Gastroesophageal sphincter (tissue), 4 donors: ENCODE measurements at regions not wholly inside any gene's neighbourhood (a gene's known extent, or its start where the extent isn't known, plus 50 kb on each side); places are given as distances from the start of the nearest gene placed in this dataset.

Experiments used
- ATAC-seq: fragments of 150-250 bp; one replicate; pipeline ENCODE4 v1.9.1; 2016; ENCODE audit warnings: mild to moderate bottlenecking, moderate library complexity
- H3K27ac ChIP-seq, 4 donors: fragments of 200-600 bp; sonication (generic) in 3 of 4; 1 replicate in 3 of 4; 2 replicates in 1 of 4; pipeline ENCODE4 v1.5.1; 2016 to 2019
- H3K27me3 ChIP-seq: fragments of 200-600 bp; sonication (generic); one replicate; pipeline ENCODE4 v1.5.1; 2019
- H3K36me3 ChIP-seq, 2 donors: fragments of 200-600 bp; sonication (generic); one replicate each; pipeline ENCODE4 v1.5.1; 2019; ENCODE audit warnings: control low read depth in 1 of 2
- H3K4me1 ChIP-seq, 3 donors: fragments of 200-600 bp; sonication (generic); 1 replicate in 2 of 3; 2 replicates in 1 of 3; pipeline ENCODE4 v1.5.1; 2016 to 2019; ENCODE audit warnings: control low read depth in 2 of 3
- H3K4me3 ChIP-seq, 2 donors: fragments of 200-600 bp; sonication (generic); one replicate each; pipeline ENCODE4 v1.5.1; 2019; ENCODE audit warnings: mild to moderate bottlenecking in 1 of 2, moderate library complexity in 1 of 2
- H3K9me3 ChIP-seq, 3 donors: fragments of 200-600 bp; sonication (generic); one replicate each; pipeline ENCODE4 v1.5.1; 2017 to 2019; ENCODE audit warnings: control low read depth in 2 of 3
- CTCF ChIP-seq, 4 experiments: fragments of 200-600 bp in 2 of 4; fragments of 450-650 bp in 2 of 4; sonication (generic) in 1 of 4; IDR thresholded peaks; one replicate each; pipeline ENCODE4 v1.5.1; 2017 to 2019; ENCODE audit warnings: antibody characterized with exemption in 4 of 4, mild to moderate bottlenecking in 2 of 4, moderate library complexity in 2 of 4
- EP300 ChIP-seq: sonication (generic); formaldehyde crosslinking; IDR thresholded peaks from one replicate; pipeline ENCODE4 v1.6.1; 2017; ENCODE audit warnings: antibody characterized with exemption, mild to moderate bottlenecking
- POLR2A ChIP-seq, 2 donors: fragments of 450-650 bp; IDR thresholded peaks; one replicate each; pipeline ENCODE4 v1.6.1; 2017; ENCODE audit warnings: antibody characterized with exemption in 2 of 2, mild to moderate bottlenecking in 2 of 2, moderate library complexity in 1 of 2
- POLR2AphosphoS5 ChIP-seq: sonication (generic); formaldehyde crosslinking; IDR thresholded peaks from one replicate; pipeline ENCODE4 v1.6.1; 2017; ENCODE audit warnings: antibody characterized with exemption
- WGBS, 2 donors: methylation state at CpG; one replicate each; pipeline ENCODE4 v1.1.5; 2018; ENCODE audit warnings: low coverage in 1 of 2; 5-methylcytosine and 5-hydroxymethylcytosine counted together

- H3K9me3 ChIP-seq: no peaks in the 10 kb centered on the region
- H3K27me3 ChIP-seq: no peaks in the 10 kb centered on the region
- no peak overlapping the region for H3K4me3 ChIP-seq
- WGBS, 2 donors: 13 to 16% methylated on average over 1 of the region's 1 CpG
- no peak for ATAC-seq
- H3K4me1 ChIP-seq: peaks cover 0 to 17% (median 0%) of the 10 kb centered on the region in 3 donors
- no peak for TF ChIP-seq POLR2AphosphoS5
- no peak for TF ChIP-seq POLR2A (IDR thresholded peaks at IDR 0.05)
- TF ChIP-seq EP300: no peak
- no peak for TF ChIP-seq CTCF (IDR thresholded peaks at IDR 0.05)
- no peaks in the 10 kb centered on the region for H3K36me3 ChIP-seq
- H3K27ac ChIP-seq: no peak overlapping the region
These were observed 192.4 kb upstream of the PUM3 start for GRCh38 chr9:3036333-3036700.

DNA sequence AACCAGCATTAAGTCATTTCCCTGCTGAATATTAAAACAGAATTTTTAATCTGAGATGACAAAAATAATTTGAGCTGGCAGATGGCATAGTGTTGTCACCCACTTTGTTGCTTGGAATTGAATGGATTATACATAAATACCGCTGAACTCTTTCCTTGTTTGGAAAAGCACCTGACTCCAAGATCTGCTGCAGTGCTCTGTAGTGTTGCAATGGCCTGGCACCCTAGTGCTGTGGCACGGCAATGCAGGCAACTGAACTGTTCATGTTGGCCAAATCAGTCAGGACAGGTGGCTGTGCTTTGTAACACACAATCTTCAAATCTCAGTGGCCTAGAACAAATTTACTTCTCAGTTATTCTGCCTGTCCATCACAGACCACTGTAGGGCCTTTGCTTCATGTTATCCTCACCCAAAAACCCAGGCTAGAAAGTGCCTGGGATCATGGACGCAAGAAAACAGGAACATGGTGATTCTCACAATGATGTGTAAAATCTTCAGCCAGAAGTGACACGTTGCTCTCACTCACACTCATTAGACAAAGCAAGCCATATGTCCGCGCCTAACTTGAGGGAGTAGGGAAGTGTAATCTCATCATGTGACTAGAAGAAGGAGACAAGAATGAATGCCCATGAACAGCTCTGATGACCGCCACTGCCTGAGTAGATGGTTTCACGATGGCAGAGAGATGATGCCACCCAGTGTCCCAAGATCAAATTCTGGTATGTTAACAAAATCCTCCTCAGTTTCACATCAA is 191.9 kb upstream of the PUM3 start:
- H3K27ac ChIP-seq: peak overlapping the region in 1 of 4 donors; percentile 5
- WGBS, 2 donors: 74 to 80% methylated on average over 2 to 5 of the region's 8 CpGs
- peaks cover 0 to 17% (median 0%) of the 10 kb centered on the region in 3 donors for H3K4me1 ChIP-seq
- TF ChIP-seq EP300: no peak
- TF ChIP-seq CTCF (IDR thresholded peaks at IDR 0.05): no peak
- no peak for TF ChIP-seq POLR2A (IDR thresholded peaks at IDR 0.05)
- TF ChIP-seq POLR2AphosphoS5: no peak
- H3K36me3 ChIP-seq: no peaks in the 10 kb centered on the region
- no peaks in the 10 kb centered on the region for H3K27me3 ChIP-seq
- H3K9me3 ChIP-seq: no peaks in the 10 kb centered on the region
- ATAC-seq: no peak
- H3K4me3 ChIP-seq: no peak overlapping the region

- TF ChIP-seq CTCF (IDR thresholded peaks at IDR 0.05) (no peak), POLR2AphosphoS5 (no peak), POLR2A (IDR thresholded peaks at IDR 0.05) (no peak), EP300 (no peak)
- WGBS, 2 donors: 80 to 100% methylated on average over 1 of the region's 4 CpGs
- ATAC-seq: no peak
- no peak overlapping the region for H3K27ac ChIP-seq
- peaks cover 0 to 27% (median 2%) of the 10 kb centered on the region in 3 donors for H3K4me1 ChIP-seq
- H3K4me3 ChIP-seq: no peak overlapping the region
- H3K27me3 ChIP-seq: no peaks in the 10 kb centered on the region
- H3K36me3 ChIP-seq: no peaks in the 10 kb centered on the region
- no peaks in the 10 kb centered on the region for H3K9me3 ChIP-seq
These were observed 189.0 kb upstream of the PUM3 start for GRCh38 chr9:3032898-3033297.

DNA sequence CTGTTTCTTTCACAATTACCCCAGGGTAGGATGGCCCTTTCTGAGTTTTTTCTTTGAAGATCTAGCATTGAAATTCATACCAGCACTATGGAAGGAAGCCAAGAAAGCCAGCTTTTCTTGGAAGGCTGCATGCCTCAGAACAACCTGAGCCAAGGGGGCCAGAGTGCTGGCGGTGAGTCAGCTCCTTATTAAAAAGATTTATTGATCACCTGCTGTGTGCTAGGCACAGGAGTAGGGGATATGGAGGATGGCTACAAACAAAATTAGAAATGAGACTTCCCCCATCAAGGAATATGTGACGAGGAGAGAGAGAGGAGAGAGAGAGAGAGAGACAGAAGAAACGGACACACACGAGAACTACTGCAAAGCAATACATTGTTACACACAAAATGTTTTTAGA is 184.6 kb upstream of the PUM3 start:
- H3K4me3 ChIP-seq: no peak overlapping the region
- no peak overlapping the region for H3K27ac ChIP-seq
- no peaks in the 10 kb centered on the region for H3K36me3 ChIP-seq
- 34 to 51% methylated on average over 3 to 4 of the region's 4 CpGs for WGBS, 2 donors
- no peaks in the 10 kb centered on the region for H3K9me3 ChIP-seq
- peaks cover 0 to 10% (median 2%) of the 10 kb centered on the region in 3 donors for H3K4me1 ChIP-seq
- H3K27me3 ChIP-seq: no peaks in the 10 kb centered on the region
- ATAC-seq: no peak
- no peak for TF ChIP-seq POLR2AphosphoS5
- TF ChIP-seq EP300: no peak
- TF ChIP-seq CTCF (IDR thresholded peaks at IDR 0.05): no peak
- no peak for TF ChIP-seq POLR2A (IDR thresholded peaks at IDR 0.05)

- ATAC-seq: no peak
- WGBS, 2 donors: 29 to 53% methylated on average over 3 of the region's 3 CpGs
- Histone ChIP-seq H3K27ac (no peak overlapping the region), H3K36me3 (no peaks in the 10 kb centered on the region), H3K27me3 (no peaks in the 10 kb centered on the region), H3K4me3 (no peak overlapping the region), H3K9me3 (no peaks in the 10 kb centered on the region), H3K4me1 (peaks cover 0 to 10% (median 2%) of the 10 kb centered on the region in 3 donors)
- TF ChIP-seq POLR2A (IDR thresholded peaks at IDR 0.05): no peak
- no peak for TF ChIP-seq EP300
- TF ChIP-seq POLR2AphosphoS5: no peak
- no peak for TF ChIP-seq CTCF (IDR thresholded peaks at IDR 0.05)
These were observed 183.3 kb upstream of the PUM3 start for GRCh38 chr9:3027210-3027609.
